NCI-H2171 treated with DMSO at 0.1 percent for 48 hours (cell line): ENCODE measurements at regions not wholly inside any gene's neighbourhood (a gene's known extent, or its start where the extent isn't known, plus 50 kb on each side); places are given as distances from the start of the nearest gene placed in this dataset.
A peak's percentile ranks its signal among the peaks of the same experiment; 100 is the strongest.
"Not testable (repeated sequence)": the region's sequence is repeated elsewhere in the genome, so short reads cannot be mapped to it uniquely, and the experiment has no call there.

Experiments used
- DNase-seq: peaks from one replicate; lab custom pipeline; 2025; lab: John Stamatoyannopoulos, UW

- no peak for DNase-seq
Measured at GRCh38 chr5:1731091-1731639, 68.5 kb downstream of the MRPL36 start.

GRCh38 chr5:1730487-1730847 is 69.2 kb downstream of the MRPL36 start:
- DNase-seq: no peak

GRCh38 chr5:1729641-1730486 is 69.8 kb downstream of the MRPL36 start:
- DNase-seq: no peak

GRCh38 chr5:1728846-1729245 is 70.8 kb downstream of the MRPL36 start:
- DNase-seq: no peak

GRCh38 chr5:1727571-1727970 is 72.1 kb downstream of the MRPL36 start:
- DNase-seq: no peak

GRCh38 chr5:1726956-1727355 is 72.7 kb downstream of the MRPL36 start:
- no peak for DNase-seq

GRCh38 chr5:1726469-1726865 is 73.2 kb downstream of the MRPL36 start:
- no peak for DNase-seq

- no peak for DNase-seq
Measured at GRCh38 chr5:1725641-1726468, 73.8 kb downstream of the MRPL36 start.

- no peak for DNase-seq
Measured at GRCh38 chr5:1724822-1725602, 74.6 kb downstream of the MRPL36 start.

- DNase-seq: no peak
Measured at GRCh38 chr5:1723957-1724821, 75.4 kb downstream of the MRPL36 start.

GRCh38 chr5:1723476-1723875 is 76.2 kb downstream of the MRPL36 start:
- DNase-seq: no peak

- no peak for DNase-seq
Measured at GRCh38 chr5:1722877-1723276, 76.8 kb downstream of the MRPL36 start.

- no peak for DNase-seq
Measured at GRCh38 chr5:1720396-1721110, 79.1 kb downstream of the MRPL36 start.

- DNase-seq: no peak
Measured at GRCh38 chr5:1719860-1720259, 79.8 kb downstream of the MRPL36 start.

- peak; percentile 25 for DNase-seq
Measured at GRCh38 chr5:1718669-1719068, 81.0 kb downstream of the MRPL36 start.

- DNase-seq: not testable (repeated sequence)
Measured at GRCh38 chr5:1710091-1710490, 89.5 kb downstream of the MRPL36 start.

GRCh38 chr5:1709171-1709803 is 90.3 kb downstream of the MRPL36 start:
- DNase-seq: no peak

GRCh38 chr5:1708592-1709141 is 91.0 kb downstream of the MRPL36 start:
- DNase-seq: no peak

- no peak for DNase-seq
Measured at GRCh38 chr5:1707467-1707866, 92.2 kb downstream of the MRPL36 start.

- no peak for DNase-seq
Measured at GRCh38 chr5:1706428-1706827, 93.2 kb downstream of the MRPL36 start.
